Cardiac fibroblast (primary cell): ENCODE measurements at regions not wholly inside any gene's neighbourhood (a gene's known extent, or its start where the extent isn't known, plus 50 kb on each side); places are given as distances from the start of the nearest gene placed in this dataset.

Source experiments
- DNase-seq, 2 donors: peaks; one replicate each; pipeline versions ENCODE4 v3.0.0 to v3.0.0-alpha.2; 2010; ENCODE audit warnings: low read depth in 2 of 2
- H3K4me3 ChIP-seq, 2 donors: replicated peaks in 1 of 2; 1 replicate in 1 of 2; 2 replicates in 1 of 2; pipeline ENCODE4 v1.5.1; 2011; ENCODE audit warnings: low read depth in 2 of 2, low read length in 2 of 2, mild to moderate bottlenecking in 2 of 2, moderate library complexity in 1 of 2
- TF ChIP-seq, protein P1 (sequence below): IDR thresholded peaks from one replicate; pipeline ENCODE4 v1.5.1; 2011; ENCODE audit warnings: low read depth, mild to moderate bottlenecking, low read length, inconsistent platforms

DNA sequence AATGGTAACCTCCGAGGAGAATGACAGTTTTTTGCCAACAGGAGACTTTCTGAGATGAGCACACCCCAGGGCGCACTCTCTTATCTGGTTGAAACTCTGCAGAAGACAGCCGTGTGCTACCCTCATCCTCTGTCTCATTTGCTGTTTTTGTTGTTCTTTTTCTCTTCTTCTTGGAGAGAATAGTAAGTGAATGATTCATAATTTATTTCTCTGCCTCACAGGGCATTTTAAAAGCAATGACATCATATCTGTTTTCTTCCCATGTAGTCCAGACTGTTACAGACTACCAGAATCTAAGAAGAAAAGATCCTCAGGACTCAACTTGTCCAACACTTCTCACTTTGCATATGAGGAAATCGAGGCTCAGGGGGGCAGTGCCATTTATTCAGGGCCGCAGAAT is 771.1 kb upstream of the GRM7 start:
- H3K4me3 ChIP-seq: no peak overlapping the region
- DNase-seq: no peak
- TF ChIP-seq, protein P1, sequence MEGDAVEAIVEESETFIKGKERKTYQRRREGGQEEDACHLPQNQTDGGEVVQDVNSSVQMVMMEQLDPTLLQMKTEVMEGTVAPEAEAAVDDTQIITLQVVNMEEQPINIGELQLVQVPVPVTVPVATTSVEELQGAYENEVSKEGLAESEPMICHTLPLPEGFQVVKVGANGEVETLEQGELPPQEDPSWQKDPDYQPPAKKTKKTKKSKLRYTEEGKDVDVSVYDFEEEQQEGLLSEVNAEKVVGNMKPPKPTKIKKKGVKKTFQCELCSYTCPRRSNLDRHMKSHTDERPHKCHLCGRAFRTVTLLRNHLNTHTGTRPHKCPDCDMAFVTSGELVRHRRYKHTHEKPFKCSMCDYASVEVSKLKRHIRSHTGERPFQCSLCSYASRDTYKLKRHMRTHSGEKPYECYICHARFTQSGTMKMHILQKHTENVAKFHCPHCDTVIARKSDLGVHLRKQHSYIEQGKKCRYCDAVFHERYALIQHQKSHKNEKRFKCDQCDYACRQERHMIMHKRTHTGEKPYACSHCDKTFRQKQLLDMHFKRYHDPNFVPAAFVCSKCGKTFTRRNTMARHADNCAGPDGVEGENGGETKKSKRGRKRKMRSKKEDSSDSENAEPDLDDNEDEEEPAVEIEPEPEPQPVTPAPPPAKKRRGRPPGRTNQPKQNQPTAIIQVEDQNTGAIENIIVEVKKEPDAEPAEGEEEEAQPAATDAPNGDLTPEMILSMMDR: no peak

DNA sequence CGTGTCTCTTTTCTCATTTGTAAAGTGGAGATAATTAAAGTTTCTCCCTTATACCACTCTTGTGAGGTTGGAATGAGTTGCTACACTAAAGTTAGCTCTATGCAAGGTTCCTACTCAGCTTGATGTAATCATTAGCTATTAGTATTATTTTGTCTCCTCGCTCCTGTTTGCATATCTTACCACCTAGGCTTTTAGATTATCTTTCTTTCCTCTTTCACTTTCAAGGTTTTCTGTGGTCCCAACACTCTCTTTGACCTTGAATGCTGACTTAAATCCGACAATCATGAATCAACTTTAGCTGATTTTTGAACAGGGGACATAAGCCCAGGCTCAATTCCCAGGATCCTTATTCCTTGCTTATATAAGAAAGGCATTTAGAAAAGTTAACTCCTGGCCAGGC is 769.7 kb upstream of the GRM7 start:
- no peak for DNase-seq
- no peak overlapping the region for H3K4me3 ChIP-seq
- TF ChIP-seq, protein P1: no peak

DNA sequence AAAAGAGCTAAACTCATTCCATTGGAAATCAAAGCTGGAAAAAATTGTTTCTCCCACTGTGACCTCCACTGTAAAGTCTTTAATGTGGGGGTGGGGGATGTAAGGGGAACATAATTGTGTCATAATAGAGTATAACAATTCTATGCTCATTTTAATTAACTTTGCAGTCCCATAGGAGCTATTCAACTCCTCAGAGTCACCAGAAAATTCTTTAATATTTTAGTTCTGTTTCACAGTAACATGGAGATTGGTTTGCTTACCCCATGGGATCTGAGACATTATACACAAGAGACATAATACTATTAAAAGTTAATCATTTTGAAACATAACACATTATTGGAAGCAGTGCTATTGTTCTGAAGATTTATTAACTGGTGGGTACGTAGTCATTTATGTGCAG is 765.9 kb upstream of the GRM7 start:
- TF ChIP-seq, protein P1: no peak
- H3K4me3 ChIP-seq: no peak overlapping the region
- DNase-seq: no peak

DNA sequence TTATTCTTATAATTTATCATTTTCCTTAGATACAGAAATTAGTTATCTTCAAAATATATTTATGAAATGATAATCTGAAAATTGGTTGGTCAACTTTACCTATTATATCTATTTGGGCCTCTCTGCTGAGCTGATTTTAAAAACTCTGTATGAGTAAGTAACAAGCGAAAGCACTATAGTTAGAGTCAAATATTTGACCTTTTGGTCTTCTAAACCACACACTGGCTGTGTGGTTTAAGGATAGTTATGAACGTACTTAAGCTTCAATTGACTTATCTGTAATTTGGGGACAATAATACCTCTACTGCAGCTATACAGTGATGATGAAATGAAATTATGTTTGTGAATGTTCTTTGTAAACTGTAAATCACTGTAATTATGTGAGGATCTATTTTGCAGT is 763.9 kb upstream of the GRM7 start:
- TF ChIP-seq, protein P1: no peak
- H3K4me3 ChIP-seq: no peak overlapping the region
- no peak for DNase-seq

DNA sequence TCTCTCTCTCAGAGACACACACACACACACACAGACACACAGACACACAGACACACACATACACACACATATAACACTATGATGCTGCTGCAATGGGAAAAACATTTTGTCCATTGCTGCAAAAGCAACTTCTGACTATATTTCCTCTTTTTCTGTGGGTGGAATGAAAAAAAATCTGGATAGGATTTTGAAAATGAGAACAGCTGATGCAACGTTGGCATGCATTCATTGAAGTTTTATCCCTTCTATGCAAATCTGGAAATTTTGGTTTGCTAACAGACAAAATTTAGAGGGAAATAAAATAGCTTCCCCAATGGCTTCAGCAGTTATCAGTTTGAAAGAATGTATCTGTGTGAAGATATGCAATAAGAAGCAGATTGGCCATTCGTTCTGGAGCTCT is 763.4 kb upstream of the GRM7 start:
- TF ChIP-seq, protein P1: no peak
- no peak overlapping the region for H3K4me3 ChIP-seq
- no peak for DNase-seq

DNA sequence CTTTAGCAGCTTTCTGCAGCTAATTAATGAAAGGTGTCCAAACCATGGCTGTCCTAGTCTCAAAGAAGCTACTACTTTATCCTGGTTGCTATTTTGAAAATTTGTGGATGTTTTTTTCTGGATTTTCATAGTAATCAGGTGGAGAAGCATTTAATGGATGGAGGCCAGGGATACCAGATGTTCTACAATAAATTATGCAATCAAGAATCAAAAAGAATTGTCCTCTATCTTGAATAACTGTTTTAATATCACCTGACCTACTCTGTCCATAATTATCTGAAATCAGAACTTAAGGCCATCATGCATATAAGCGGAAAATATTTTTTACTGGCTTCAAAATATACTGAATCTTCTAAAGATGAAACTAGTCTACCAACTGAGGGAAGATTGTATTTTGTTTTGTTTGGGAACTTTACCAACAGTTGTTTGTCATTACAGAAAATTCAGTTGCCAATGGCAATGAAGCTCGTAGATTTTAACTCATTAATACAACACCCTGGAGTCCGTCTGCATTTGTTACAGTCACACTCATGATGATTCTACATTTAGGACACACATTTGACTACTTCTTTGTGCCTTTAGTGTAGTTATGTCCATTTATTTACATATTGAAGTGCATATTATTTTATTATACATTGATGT is 762.3 kb upstream of the GRM7 start:
- no peak overlapping the region for H3K4me3 ChIP-seq
- DNase-seq: no peak
- TF ChIP-seq, protein P1: no peak
